MCF 10A (cell line): ENCODE measurements at regions not wholly inside any gene's neighbourhood (a gene's known extent, or its start where the extent isn't known, plus 50 kb on each side); places are given as distances from the start of the nearest gene placed in this dataset.
A peak's percentile ranks its signal among the peaks of the same experiment; 100 is the strongest.

Experiments used
- BruUV-seq: library from RNA; stranded (reverse); fragments of 400-500 nt; replicated peaks from 2 replicates; lab custom pipeline; 2021; lab: Mats Ljungman, UMichigan
- CTCF ChIA-PET: fragments of 300-600 bp; sonication (Branson Sonifier 250); formaldehyde crosslinking; extraction: SDS; loops from one replicate; lab custom pipeline; 2021; ENCODE audit warnings: antibody characterized with exemption, inconsistent platforms; lab: Yijun Ruan, JAX
- POLR2A ChIA-PET: fragments of 300-600, 350-650 bp; sonication (Branson Sonifier 250); formaldehyde crosslinking; extraction: SDS; loops from one replicate; lab custom pipeline; 2020; ENCODE audit warnings: antibody characterized with exemption, inconsistent platforms; lab: Yijun Ruan, JAX
- DNase-seq: peaks from one replicate; pipeline ENCODE4 v3.0.0-alpha.2; 2018; ENCODE audit not compliant: unreplicated experiment
- H3K27ac Mint-ChIP-seq: one replicate; pipeline ENCODE4 v1.8.0; 2022; ENCODE audit warnings: mild to moderate bottlenecking, low read depth, mixed read lengths; ENCODE audit not compliant: unreplicated experiment
- H3K27me3 Mint-ChIP-seq: one replicate; pipeline ENCODE4 v1.8.0; 2022; ENCODE audit warnings: mixed read lengths; ENCODE audit not compliant: insufficient read depth, unreplicated experiment
- H3K36me3 Mint-ChIP-seq: one replicate; pipeline ENCODE4 v1.8.0; 2022; ENCODE audit warnings: mild to moderate bottlenecking, moderate library complexity, mixed read lengths; ENCODE audit not compliant: insufficient read depth, unreplicated experiment
- H3K4me1 Mint-ChIP-seq: one replicate; pipeline ENCODE4 v1.8.0; 2022; ENCODE audit warnings: mixed read lengths; ENCODE audit not compliant: insufficient read depth, unreplicated experiment
- H3K4me3 Mint-ChIP-seq: one replicate; pipeline ENCODE4 v1.8.0; 2022; ENCODE audit warnings: mild to moderate bottlenecking, moderate library complexity, mixed read lengths; ENCODE audit not compliant: unreplicated experiment
- H3K9me3 Mint-ChIP-seq: one replicate; pipeline ENCODE4 v1.8.0; 2022; ENCODE audit warnings: mixed read lengths; ENCODE audit not compliant: unreplicated experiment
- intact Hi-C: fragments of 100-400 bp; cut with micrococcal nuclease; formaldehyde crosslinking; loops from 2 replicates; pipeline ENCODE4 v1.14.1; 2022
- TF ChIP-seq, protein P1 (sequence below): fragments of 200-600 bp; IDR thresholded peaks from one replicate; pipeline ENCODE4 v1.8.0; 2022; ENCODE audit warnings: antibody characterized with exemption, mild to moderate bottlenecking; ENCODE audit not compliant: unreplicated experiment

DNA sequence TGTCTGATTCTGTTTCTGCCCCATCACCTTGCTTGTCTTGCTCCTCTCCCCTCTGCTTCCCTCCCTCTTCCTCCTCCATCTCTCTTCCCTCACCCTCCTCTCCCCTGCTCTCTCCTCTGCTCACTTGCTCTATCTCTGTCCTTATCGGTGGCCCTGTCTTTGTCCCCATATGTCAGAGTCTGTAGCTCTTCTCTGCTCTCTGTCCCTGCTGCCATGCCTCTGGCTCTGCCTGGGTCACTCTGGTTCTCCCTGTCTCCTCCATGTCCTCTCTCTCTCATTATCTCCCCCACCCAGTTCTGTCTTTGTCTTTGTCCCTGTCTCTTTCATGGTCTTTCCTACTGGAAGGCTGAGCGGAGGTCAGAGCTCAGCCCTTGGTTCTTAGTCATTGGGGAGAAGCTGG, 169.1 kb upstream of the NLRP1 start:
- intact Hi-C loops, result no loop called here
- TF ChIP-seq, protein P1, sequence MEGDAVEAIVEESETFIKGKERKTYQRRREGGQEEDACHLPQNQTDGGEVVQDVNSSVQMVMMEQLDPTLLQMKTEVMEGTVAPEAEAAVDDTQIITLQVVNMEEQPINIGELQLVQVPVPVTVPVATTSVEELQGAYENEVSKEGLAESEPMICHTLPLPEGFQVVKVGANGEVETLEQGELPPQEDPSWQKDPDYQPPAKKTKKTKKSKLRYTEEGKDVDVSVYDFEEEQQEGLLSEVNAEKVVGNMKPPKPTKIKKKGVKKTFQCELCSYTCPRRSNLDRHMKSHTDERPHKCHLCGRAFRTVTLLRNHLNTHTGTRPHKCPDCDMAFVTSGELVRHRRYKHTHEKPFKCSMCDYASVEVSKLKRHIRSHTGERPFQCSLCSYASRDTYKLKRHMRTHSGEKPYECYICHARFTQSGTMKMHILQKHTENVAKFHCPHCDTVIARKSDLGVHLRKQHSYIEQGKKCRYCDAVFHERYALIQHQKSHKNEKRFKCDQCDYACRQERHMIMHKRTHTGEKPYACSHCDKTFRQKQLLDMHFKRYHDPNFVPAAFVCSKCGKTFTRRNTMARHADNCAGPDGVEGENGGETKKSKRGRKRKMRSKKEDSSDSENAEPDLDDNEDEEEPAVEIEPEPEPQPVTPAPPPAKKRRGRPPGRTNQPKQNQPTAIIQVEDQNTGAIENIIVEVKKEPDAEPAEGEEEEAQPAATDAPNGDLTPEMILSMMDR, result no peak
- ChIA-PET POLR2A (no interaction called here), CTCF (interaction anchor here (0.5 kb wide), 1 partner anchor 121 kb away, joined by 3 read pairs; no protein-coding TSS in a partner anchor)
- no TSS peak for BruUV-seq
- Mint-ChIP-seq H3K27me3 (peaks cover 70% of the 10 kb centered on the region), H3K4me1 (no peaks in the 10 kb centered on the region), H3K36me3 (no peaks in the 10 kb centered on the region), H3K4me3 (no peak overlapping the region), H3K27ac (no peak overlapping the region), H3K9me3 (no peaks in the 10 kb centered on the region)
- no peak for DNase-seq

DNA sequence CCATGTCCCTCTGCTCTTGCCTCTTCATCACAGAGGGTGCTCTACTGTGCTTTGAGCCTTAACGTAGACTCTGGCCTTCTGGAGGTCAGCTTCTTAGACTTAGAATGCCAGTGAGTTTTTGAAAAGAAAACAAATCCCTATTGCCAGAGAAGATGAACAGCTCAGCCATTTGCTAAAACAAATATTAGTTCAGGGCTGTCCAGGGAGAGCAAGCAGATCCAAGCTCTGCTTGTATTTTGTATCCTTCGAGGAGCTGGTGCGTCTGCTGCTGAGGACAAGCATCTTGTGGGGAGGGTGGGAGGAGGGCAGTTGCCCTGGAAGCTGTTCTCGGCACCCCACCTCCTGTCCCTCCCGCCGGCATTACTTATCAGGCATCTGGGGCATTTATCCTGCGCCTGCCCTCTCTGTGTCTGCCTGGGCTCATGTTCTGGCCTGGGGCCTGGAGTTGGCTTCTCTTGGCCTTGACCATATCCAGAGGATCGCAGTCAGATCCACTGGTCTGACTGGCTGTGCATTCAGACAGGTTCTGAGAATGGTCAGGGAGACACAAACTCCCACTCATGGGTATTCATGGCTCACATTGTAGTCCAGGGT, 173.1 kb upstream of the NLRP1 start:
- POLR2A ChIA-PET, result interaction anchor here (0.9 kb wide), 1 partner anchor 18 kb away, joined by 3 read pairs; no protein-coding TSS in a partner anchor
- Mint-ChIP-seq H3K4me1 (no peaks in the 10 kb centered on the region), H3K27ac (no peak overlapping the region), H3K36me3 (no peaks in the 10 kb centered on the region), H3K27me3 (peaks cover 44% of the 10 kb centered on the region), H3K9me3 (no peaks in the 10 kb centered on the region), H3K4me3 (no peak overlapping the region)
- BruUV-seq, result no TSS peak
- CTCF ChIA-PET, result interaction anchor here (1.1 kb wide), 1 partner anchor 165 kb away, joined by 3 read pairs; no protein-coding TSS in a partner anchor
- no peak for DNase-seq
- TF ChIP-seq, protein P1, result no peak
- intact Hi-C loops, result no loop called here

DNA sequence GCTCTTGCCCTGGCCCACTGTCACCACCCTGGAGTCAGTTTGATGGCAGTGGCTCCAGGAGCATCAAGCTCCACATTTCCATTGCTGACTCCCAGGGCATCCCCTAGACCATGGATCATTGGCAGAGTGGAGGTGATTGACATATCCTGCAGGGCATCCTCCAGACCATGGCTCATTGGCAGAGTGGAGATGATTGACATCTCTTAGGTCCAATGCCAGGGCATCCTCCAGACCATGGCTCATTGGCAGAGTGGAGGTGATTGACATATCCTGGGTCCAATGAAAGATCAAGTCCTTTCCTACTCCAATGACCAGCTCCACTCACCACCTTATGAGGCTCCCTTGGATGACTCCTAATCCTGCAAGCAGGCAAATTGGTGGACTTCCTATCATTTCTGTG, 174.3 kb upstream of the NLRP1 start:
- no peak overlapping the region for H3K4me3 Mint-ChIP-seq
- ChIA-PET CTCF (interaction anchor here (0.6 kb wide), 1 partner anchor 56 kb away, joined by 3 read pairs; no protein-coding TSS in a partner anchor), POLR2A (interaction anchor here (1.0 kb wide), 1 partner anchor 72 kb away, joined by 3 read pairs; no protein-coding TSS in a partner anchor)
- H3K27me3 Mint-ChIP-seq, result peaks cover 44% of the 10 kb centered on the region
- no TSS peak for BruUV-seq
- intact Hi-C loops, result no loop called here
- no peaks in the 10 kb centered on the region for H3K36me3 Mint-ChIP-seq
- H3K4me1 Mint-ChIP-seq, result no peaks in the 10 kb centered on the region
- TF ChIP-seq, protein P1, result no peak
- DNase-seq, result peak; percentile 47
- no peak overlapping the region for H3K27ac Mint-ChIP-seq
- no peaks in the 10 kb centered on the region for H3K9me3 Mint-ChIP-seq

DNA sequence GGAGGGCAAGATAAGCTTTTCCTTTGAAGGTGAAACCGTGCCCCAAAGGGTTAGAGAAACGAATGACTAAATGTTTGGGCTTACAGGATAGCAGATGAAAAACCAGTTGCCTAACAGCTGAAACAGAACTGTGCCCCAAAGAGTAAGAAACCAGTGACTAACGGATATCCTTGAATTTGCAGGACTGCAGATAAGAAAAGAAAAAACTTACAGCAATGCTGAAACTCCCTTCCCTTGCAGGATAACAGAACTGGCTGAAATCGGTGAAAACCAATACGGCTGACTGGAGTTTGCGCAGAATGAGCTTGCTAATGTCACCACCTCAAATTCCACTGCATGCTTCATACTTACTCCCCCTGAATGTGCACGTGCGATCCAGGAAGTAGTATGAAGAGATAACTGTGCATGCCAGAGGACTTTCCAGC, 175.2 kb upstream of the NLRP1 start:
- H3K27ac Mint-ChIP-seq, result no peak overlapping the region
- TF ChIP-seq, protein P1, result no peak
- no peaks in the 10 kb centered on the region for H3K9me3 Mint-ChIP-seq
- intact Hi-C loops, result no loop called here
- H3K4me3 Mint-ChIP-seq, result no peak overlapping the region
- ChIA-PET POLR2A (interaction anchor here (0.7 to 1.0 kb wide), 2 partner anchors 71 to 189 kb away, joined by 3 read pairs; no protein-coding TSS in a partner anchor), CTCF (interaction anchor here (0.8 to 1.1 kb wide), 2 partner anchors 53 to 656 kb away, joined by 3 to 6 read pairs; no protein-coding TSS in a partner anchor)
- BruUV-seq, result no TSS peak
- no peaks in the 10 kb centered on the region for H3K36me3 Mint-ChIP-seq
- DNase-seq, result no peak
- H3K27me3 Mint-ChIP-seq, result peaks cover 44% of the 10 kb centered on the region
- no peaks in the 10 kb centered on the region for H3K4me1 Mint-ChIP-seq
